Activated CD8-positive, alpha-beta T cell treated with anti-CD3 and anti-CD28 coated beads for 36 hours (primary cell): ENCODE measurements at regions not wholly inside any gene's neighbourhood (a gene's known extent, or its start where the extent isn't known, plus 50 kb on each side); places are given as distances from the start of the nearest gene placed in this dataset.
"Not testable (repeated sequence)": the region's sequence is repeated elsewhere in the genome, so short reads cannot be mapped to it uniquely, and the experiment has no call there.

ENCODE experiments used
- ATAC-seq: fragments of 200-7000 bp; cut with Tn5 transposase; one replicate; pipeline ENCODE4 v1.10.0; 2021; ENCODE audit warnings: mild to moderate bottlenecking, moderate library complexity
- CTCF ChIA-PET: fragments of 350-600 bp; sonication (Branson Sonifier 250); formaldehyde crosslinking; loops from one replicate; lab custom pipeline; 2021; ENCODE audit warnings: antibody characterized with exemption; lab: Charles Lee
- POLR2A ChIA-PET: fragments of 350-600 bp; sonication (Branson Sonifier 250); formaldehyde crosslinking; loops from one replicate; lab custom pipeline; 2021; ENCODE audit warnings: antibody characterized with exemption; lab: Charles Lee
- DNase-seq: peaks from one replicate; pipeline ENCODE4 v3.0.0-alpha.2; 2020
- H3K27ac Mint-ChIP-seq: one replicate; pipeline ENCODE4 v1.8.0; 2021; ENCODE audit warnings: mild to moderate bottlenecking, mixed read lengths
- H3K27me3 Mint-ChIP-seq: one replicate; pipeline ENCODE4 v1.8.0; 2021; ENCODE audit warnings: mixed read lengths
- H3K36me3 Mint-ChIP-seq: one replicate; pipeline ENCODE4 v1.8.0; 2021; ENCODE audit warnings: low read depth, mixed read lengths
- H3K4me1 Mint-ChIP-seq: one replicate; pipeline ENCODE4 v1.8.0; 2021; ENCODE audit warnings: low read depth, mixed read lengths
- H3K4me3 Mint-ChIP-seq: one replicate; pipeline ENCODE4 v1.8.0; 2021; ENCODE audit warnings: mild to moderate bottlenecking, moderate library complexity, mixed read lengths
- H3K9me3 Mint-ChIP-seq: one replicate; pipeline ENCODE4 v1.8.0; 2021; ENCODE audit warnings: mixed read lengths
- CTCF ChIP-seq: fragments of 200-600 bp; IDR thresholded peaks from one replicate; pipeline ENCODE4 v1.8.0; 2022; ENCODE audit warnings: antibody characterized with exemption, mild to moderate bottlenecking
- intact Hi-C: fragments of 100-400 bp; cut with micrococcal nuclease; formaldehyde crosslinking; loops from one replicate; pipeline ENCODE4 v1.10.0; 2022

GRCh38 chr2:60351321-60351720 is 202.1 kb downstream of the BCL11A start:
- no peak for DNase-seq
- H3K36me3 Mint-ChIP-seq = no peaks in the 10 kb centered on the region
- no peaks in the 10 kb centered on the region for H3K9me3 Mint-ChIP-seq
- peaks cover 5% of the 10 kb centered on the region for H3K4me1 Mint-ChIP-seq
- no peak overlapping the region for H3K4me3 Mint-ChIP-seq
- POLR2A ChIA-PET = no interaction called here
- no peak for ATAC-seq
- TF ChIP-seq CTCF = no peak
- CTCF ChIA-PET = no interaction called here
- no peak overlapping the region for H3K27ac Mint-ChIP-seq
- intact Hi-C loops = no loop called here
- H3K27me3 Mint-ChIP-seq = peaks cover 4% of the 10 kb centered on the region

- H3K27ac Mint-ChIP-seq = no peak overlapping the region
- no peak overlapping the region for H3K4me3 Mint-ChIP-seq
- DNase-seq = no peak
- ChIA-PET CTCF (no interaction called here), POLR2A (no interaction called here)
- H3K9me3 Mint-ChIP-seq = no peaks in the 10 kb centered on the region
- no peaks in the 10 kb centered on the region for H3K36me3 Mint-ChIP-seq
- no peak for TF ChIP-seq CTCF
- peaks cover under 1% of the 10 kb centered on the region for H3K4me1 Mint-ChIP-seq
- intact Hi-C loops = no loop called here
- H3K27me3 Mint-ChIP-seq = peaks cover 4% of the 10 kb centered on the region
- ATAC-seq = no peak
These were observed 202.7 kb downstream of the BCL11A start for GRCh38 chr2:60350791-60351190.

DNA sequence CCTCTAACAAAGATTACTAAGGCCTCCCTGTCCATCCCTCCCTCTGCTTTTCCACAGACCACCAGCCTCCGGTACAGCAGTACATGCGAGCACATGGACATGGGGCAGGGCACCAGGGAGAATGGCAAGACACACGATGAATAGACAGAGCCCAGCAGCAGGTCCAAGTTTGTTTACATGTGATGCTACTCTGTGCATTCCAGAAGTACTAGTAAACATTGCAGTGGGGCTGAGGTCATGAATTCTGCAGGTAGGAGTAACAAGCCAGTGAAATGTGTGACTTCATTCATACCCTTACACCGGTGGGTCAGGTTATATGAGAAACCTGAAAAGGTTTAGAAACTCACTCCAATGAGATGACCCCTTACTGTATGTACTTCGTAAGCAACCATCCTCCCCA is 205.7 kb downstream of the BCL11A start:
- no peak overlapping the region for H3K4me3 Mint-ChIP-seq
- DNase-seq (no peak), ATAC-seq (no peak)
- no peaks in the 10 kb centered on the region for H3K36me3 Mint-ChIP-seq
- H3K9me3 Mint-ChIP-seq = no peaks in the 10 kb centered on the region
- no peak for TF ChIP-seq CTCF
- ChIA-PET CTCF (no interaction called here), POLR2A (no interaction called here)
- peaks cover 2% of the 10 kb centered on the region for H3K27me3 Mint-ChIP-seq
- intact Hi-C loops = no loop called here
- no peaks in the 10 kb centered on the region for H3K4me1 Mint-ChIP-seq
- H3K27ac Mint-ChIP-seq = no peak overlapping the region

- DNase-seq, H3K4me3 Mint-ChIP-seq, ATAC-seq, intact Hi-C loops, H3K27ac Mint-ChIP-seq, H3K9me3 Mint-ChIP-seq, H3K27me3 Mint-ChIP-seq, CTCF ChIA-PET, H3K36me3 Mint-ChIP-seq, H3K4me1 Mint-ChIP-seq: not testable (repeated sequence)
- POLR2A ChIA-PET = interaction anchor here (0.6 kb wide), 1 partner anchor 534 kb away, joined by 3 read pairs; no protein-coding TSS in a partner anchor
These were observed 211.0 kb downstream of the BCL11A start for GRCh38 chr2:60342491-60342890.

DNA sequence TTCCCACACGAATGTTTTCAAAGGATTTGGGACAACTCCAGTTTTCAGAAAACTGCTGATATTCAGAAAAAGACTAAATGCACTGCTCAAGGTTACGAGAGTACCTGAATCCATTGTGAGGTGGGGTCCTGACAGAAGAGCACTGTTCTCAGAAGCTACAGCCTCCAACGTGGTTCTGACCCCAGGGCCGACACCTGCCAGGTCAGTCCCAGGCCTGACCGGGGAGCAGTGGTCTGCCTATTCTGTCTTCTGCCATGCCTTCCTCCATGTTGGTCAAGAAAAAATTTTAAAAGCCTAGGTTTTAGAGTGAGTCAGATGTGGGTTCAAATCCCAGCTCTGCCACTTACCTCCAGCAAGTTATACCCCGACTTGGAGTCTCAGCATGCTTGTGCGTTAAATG is 212.3 kb downstream of the BCL11A start:
- Mint-ChIP-seq H3K27me3 (peaks cover 2% of the 10 kb centered on the region), H3K27ac (no peak overlapping the region), H3K36me3 (no peaks in the 10 kb centered on the region), H3K4me1 (no peaks in the 10 kb centered on the region), H3K4me3 (no peak overlapping the region), H3K9me3 (no peaks in the 10 kb centered on the region)
- TF ChIP-seq CTCF = no peak
- intact Hi-C loops = no loop called here
- no peak for DNase-seq
- no peak for ATAC-seq
- ChIA-PET POLR2A (no interaction called here), CTCF (interaction anchor here (1.0 to 2.3 kb wide), 2 partner anchors 10 to 241 kb away, joined by 3 to 6 read pairs; no protein-coding TSS in a partner anchor)

DNA sequence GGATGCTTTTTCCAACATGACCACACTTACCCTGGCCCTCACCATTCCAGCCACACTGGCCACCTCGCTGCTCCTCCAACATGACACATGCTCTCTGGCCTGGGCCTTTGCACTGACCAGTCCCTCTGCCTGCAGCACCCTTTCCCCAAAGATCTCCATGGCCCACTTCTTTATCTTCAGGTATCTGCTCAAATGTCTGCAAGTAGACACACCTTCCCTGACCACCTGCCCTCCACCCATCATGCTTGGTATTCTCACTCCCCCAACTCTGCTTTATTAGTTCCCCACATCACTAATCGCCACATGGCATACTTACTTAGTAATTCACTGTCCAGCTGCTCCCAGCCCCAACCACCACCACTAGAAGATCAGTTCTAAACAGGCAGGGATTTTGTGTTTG is 214.2 kb downstream of the BCL11A start:
- CTCF ChIA-PET = no interaction called here
- intact Hi-C loops = no loop called here
- peaks cover 2% of the 10 kb centered on the region for H3K27me3 Mint-ChIP-seq
- no peaks in the 10 kb centered on the region for H3K4me1 Mint-ChIP-seq
- no peaks in the 10 kb centered on the region for H3K9me3 Mint-ChIP-seq
- TF ChIP-seq CTCF = no peak
- DNase-seq (no peak), ATAC-seq (no peak)
- H3K36me3 Mint-ChIP-seq = no peaks in the 10 kb centered on the region
- no peak overlapping the region for H3K27ac Mint-ChIP-seq
- POLR2A ChIA-PET = no interaction called here
- no peak overlapping the region for H3K4me3 Mint-ChIP-seq
